Right ventricle myocardium superior (tissue), 1 donor: ENCODE measurements at regions not wholly inside any gene's neighbourhood (a gene's known extent, or its start where the extent isn't known, plus 50 kb on each side); places are given as distances from the start of the nearest gene placed in this dataset.

Experiments used
- ATAC-seq: fragments of 200-7000 bp; cut with Tn5 transposase; one replicate; pipeline ENCODE4 v1.9.1; 2020; ENCODE audit warnings: mild to moderate bottlenecking; ENCODE audit not compliant: poor library complexity
- DNase-seq: peaks from one replicate; pipeline ENCODE4 v3.0.0-alpha.2; 2020
- intact Hi-C: fragments of 100-400 bp; cut with DNase I; formaldehyde crosslinking; loops from one replicate; pipeline ENCODE4 v1.11.2; 2022
- donor health status: DM: no; HTN: yes; CAD: no; lungs with severe emphysema.

DNA sequence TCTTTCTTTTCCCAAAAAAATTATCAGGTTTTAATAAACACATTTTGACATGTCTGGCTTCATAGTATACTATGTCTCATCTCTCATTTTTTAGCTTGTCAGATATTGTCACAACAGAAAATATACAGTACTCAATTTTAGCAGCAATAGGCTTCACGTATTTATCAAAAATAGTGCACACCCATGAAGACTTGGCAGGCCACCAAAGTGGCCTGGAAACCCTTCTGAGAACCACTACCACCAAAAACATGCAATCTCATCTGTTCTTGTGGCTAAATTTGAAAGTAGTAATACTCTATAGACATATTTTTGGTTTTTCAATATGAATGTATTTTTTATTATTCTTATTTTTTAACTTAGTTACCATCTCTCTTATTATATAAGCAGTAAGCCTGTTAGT is 1094.5 kb upstream of the LRRN3 start:
- intact Hi-C loops = no loop called here
- DNase-seq = no peak
- no peak for ATAC-seq

DNA sequence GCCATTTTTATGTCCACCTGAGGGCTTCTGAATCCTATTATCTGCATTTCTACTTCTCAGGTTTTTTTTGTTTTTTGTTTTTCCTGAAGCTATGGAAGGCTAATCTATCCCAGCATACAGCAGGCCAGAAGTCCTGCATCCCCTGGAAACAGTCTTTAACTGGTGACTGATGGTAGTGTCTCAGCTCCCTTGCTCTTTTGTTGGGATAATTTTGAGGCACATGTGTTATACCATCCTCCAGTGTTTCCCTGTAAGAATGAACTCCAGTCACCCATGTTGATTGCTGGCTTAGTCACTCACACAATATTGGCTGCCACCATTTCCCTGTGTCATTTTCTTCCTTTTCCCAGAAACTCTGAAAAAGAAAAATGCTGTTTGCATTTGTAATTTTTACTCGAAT is 1094.0 kb upstream of the LRRN3 start:
- ATAC-seq = no peak
- no peak for DNase-seq

DNA sequence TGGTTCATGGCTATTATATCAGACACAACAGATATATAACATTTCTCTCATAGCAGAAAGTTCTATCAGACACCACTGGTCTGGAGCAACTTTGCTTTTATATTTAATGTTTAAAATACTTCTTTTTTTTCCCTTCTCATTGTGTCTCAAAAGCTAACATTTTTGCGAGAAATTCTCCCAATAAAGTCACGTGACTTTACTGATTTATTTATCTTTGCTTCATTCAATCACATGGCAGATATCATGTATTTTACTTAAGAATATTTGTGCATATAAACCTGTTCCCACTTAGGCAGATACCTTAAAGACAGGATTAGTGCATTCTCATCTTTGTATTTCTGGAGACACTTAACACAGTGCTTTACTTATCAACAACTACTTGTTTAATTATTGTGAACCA is 1093.1 kb upstream of the LRRN3 start:
- no peak for ATAC-seq
- DNase-seq = no peak
- intact Hi-C loops = no loop called here

More for the DNA sequence above, 1094.0 kb upstream of the LRRN3 start:
- intact Hi-C loops = no loop called here

DNA sequence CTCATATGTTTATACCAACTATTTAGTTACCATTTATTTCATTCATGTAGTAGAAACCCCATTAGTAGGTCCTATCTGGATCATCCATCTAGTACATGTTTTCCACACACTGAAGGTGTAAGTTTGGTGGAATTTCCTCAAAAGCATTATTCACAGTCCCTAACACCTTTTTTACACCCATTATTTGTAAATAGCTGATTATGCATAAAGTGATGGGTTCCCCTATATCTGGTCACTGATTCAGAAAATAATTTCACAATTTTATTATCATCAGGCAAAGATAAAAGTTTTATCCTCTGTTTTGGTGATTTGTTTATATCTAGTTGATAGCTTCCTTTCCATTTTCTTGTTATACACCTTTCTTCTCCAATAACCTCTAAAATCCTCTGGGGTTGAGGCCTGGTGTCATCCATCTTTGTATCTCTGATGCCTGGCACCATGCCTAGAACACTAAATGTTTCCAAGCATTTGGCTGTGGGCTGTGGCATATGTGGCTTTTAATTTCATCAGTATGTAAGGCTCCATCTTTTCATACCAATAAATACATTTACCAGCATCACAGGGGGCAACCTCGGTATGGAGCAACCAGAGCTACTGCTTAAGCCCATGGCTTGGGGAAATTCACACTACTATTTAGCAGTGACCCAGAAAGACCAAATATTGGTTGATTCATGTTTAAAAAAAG is 1089.5 kb upstream of the LRRN3 start:
- DNase-seq (no peak), ATAC-seq (no peak)
- intact Hi-C loops = no loop called here

DNA sequence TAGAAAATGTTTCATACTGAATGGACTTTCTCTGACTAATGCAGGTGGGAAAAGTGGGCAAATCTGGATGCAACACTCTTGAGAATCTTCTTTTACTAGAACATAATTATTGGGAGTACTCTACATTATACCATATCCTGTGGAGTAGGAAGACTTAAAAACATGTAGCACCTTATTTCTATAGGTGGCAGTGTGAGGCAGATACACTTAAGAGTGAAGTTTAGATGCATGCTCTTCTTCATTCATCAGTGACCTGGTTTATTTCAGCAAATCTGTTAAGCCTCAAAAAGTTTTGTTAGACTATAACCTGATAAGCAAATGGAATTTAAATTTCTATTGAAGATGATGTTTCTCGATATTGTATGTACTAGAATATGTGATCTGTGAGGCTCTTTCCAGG is 1087.1 kb upstream of the LRRN3 start:
- no peak for ATAC-seq
- intact Hi-C loops = no loop called here
- DNase-seq = no peak

DNA sequence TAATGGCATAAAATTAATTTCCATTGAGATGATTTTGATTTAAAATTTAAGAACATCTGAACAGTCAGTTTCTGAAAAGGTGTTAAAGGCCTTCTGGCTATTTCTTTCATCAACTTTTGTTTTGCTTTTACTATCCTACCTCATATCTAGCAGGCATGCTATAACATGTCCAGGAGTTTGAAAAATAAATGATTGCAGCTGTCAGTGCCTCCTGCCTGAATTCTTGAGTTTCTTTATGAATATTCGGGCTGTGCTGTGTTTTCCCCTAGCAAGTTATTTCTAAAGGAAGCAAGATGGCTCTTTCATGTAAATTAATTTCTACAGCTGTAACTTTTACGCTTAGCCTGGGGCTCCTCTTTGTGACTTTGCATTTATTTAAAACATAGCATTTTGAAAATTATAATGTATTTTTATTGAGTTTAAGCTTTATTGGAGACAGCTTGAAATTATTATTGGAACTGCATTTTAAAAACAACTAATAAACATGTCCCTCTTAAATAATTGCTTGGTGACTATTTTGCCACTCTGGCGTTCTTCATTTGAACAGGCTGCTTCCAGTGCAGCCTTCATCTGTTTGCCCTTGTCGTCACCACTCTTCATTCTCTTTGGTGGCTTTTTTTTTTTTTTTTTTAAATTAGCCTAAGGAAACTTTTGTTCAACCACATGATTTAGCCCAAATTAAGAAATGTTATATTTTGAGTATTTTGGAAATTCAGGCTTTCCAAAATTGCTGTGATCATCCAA is 1083.4 kb upstream of the LRRN3 start:
- ATAC-seq (no peak), DNase-seq (no peak)
- intact Hi-C loops = no loop called here

DNA sequence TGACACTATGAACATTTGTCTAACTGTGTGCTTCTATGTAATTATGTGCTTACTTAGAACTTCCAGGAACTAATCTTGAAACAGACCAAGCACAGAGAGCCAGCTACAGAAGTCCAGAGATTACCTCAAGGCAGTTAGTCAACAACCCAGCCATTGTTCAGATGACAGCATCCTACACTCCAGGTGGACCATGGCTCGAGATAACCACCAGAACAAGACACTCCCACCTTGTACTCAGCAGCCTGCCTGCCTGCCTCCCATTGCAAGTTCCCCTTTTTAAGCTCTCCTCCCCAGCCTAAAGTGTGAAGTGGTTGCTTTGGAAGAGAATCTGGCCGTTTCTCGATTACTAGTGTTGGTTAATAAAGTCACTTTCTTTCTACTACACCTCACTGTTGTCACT is 1080.6 kb upstream of the LRRN3 start:
- no peak for ATAC-seq
- DNase-seq = no peak
- intact Hi-C loops = no loop called here

DNA sequence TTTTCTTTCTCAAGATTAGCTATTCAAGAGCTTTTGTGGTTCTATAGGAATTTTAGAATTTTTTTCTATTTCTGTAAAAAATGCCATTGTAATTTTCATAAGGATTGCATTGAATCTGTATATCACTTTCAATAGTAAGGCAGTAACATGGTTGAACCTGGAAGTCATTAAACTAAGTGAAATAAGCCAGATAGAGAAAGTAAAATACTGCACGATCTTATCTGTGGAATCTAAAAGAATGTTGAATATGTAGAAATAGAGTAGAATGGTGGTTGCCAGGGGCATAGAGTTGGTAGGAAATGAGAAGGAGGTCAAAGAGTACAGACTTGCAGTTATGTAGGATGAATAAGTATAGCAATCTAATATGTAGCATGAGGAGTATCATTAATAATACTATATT is 1073.5 kb upstream of the LRRN3 start:
- ATAC-seq = no peak
- intact Hi-C loops = no loop called here
- DNase-seq = no peak

DNA sequence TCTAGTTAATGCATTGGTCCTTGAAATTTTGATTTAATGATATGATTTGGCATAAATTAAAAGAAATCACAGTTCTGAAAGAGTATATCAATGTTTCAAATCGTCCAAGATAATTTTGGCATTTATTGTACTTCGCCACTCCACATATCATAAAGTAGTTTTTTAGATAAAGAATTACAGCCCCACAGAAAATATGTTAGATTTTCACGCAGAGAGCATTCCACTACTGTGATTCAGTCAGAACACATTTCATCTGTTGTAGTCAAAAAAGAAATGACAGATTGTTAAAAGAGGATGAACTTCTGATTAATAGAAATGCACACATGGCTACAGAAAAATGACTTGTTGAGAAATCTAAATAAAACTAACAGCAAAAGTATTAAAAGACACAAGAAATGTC is 1063.5 kb upstream of the LRRN3 start:
- ATAC-seq (no peak), DNase-seq (no peak)
- intact Hi-C loops = no loop called here

DNA sequence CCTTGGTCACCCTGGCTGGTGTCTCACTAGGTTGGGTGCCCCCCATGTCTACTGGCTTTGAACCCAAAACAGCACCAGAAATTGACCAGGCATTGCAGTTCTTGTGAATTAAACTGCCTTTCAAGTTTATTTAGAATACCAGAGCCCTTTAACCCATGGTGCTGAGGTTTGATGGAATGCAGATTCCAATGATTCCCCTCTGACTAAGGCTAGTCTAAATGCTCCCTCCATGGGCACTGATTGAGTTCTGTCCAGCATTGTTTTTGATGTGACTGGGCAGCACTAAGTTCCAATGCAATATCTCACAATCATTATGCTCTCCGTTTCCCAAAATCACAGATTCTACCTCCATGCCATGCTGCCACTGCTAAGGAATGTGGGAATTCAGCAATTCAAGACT is 1047.4 kb upstream of the LRRN3 start:
- intact Hi-C loops = no loop called here
- no peak for DNase-seq
- ATAC-seq = no peak

DNA sequence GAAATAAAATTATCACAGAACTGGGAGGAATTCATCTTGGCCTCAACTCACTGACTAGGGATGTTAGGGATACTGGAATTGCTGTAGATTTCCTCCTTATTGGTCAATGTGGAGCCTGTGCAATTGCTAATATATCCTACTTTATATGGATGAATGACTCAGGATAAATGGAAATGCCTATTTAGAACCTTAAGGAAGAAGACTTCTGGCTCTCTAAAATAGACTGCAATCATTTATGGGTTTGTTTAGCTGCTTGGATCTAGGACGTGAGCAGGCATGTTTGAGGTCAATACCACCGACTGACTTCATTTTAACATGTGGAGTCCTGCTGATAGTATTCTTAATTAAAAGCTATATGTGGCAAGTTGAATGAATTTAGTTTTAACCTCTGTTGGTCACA is 1040.1 kb upstream of the LRRN3 start:
- DNase-seq (no peak), ATAC-seq (no peak)
- intact Hi-C loops = no loop called here

DNA sequence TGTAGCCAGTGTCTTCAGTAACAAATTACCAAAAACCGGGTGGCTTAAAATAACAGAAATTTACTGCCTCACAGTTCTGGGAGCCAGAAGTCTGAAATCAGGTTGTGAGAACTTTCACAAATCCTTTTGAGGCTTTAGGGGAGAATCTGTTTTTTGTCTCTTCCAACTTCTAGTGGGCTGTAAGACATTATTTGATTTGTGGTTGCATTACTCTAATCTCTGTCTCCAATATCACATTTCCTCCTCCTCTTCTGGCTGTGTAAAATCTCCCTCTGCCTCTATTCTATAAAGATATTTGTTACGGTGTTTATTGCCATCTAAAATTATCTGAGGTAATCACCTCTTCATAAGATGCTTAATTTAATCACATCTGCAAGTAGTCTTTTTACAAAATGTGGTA is 1039.6 kb upstream of the LRRN3 start:
- intact Hi-C loops = no loop called here
- DNase-seq (no peak), ATAC-seq (no peak)

DNA sequence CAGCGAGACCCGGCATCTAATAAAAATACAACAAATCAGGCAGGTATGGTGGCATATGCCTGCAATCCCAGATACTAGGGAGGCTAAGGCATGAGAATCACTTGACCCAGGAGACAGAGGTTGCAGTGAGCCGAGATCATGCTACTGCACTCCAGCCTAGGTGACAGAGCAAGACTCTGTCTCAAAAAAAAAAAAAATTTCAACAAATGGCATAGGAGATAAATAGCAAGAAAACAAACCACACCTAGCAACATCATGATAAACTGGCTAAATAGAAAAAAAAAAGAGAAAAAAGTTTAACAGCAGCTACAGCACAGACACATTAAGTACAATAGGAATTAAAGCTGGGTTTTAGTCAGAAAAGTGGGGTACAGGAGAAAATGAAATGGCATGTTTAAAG is 1034.6 kb upstream of the LRRN3 start:
- DNase-seq = no peak
- intact Hi-C loops = no loop called here
- ATAC-seq = no peak

DNA sequence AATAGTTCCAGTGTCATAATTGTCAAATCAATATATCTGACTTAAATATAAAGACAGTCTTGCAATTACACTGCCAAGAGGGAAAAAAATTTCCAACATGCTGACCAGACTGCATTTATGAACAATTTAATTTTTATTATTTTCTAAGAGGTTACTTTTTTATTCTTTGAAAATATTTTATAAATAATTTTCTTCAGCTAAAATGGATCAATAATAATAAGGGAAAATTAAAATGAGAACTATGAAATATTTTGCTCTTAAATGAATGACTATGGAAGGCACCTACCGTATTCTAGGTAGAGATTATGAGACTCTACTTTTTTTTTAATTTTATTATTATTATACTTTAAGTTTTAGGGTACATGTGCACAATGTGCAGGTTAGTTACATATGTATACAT is 1032.5 kb upstream of the LRRN3 start:
- ATAC-seq (no peak), DNase-seq (no peak)
- intact Hi-C loops = no loop called here

DNA sequence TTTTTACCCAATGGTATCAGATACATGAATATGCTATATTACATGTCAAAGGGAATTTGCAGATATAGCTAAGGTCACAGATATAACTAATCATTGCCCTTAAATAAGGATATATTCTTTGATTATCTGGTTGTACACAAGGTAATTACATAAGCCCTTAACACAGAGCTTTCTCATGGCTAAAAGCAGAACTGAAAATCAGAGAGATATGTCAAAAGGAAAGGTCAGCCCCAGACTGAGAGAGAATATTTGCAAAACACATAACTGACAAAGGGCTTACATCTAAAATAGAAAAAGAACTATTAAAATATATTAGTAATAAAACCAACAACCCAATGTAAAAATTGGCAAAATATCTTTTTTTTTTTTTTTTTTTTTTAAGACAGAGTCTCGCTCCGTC is 1029.5 kb upstream of the LRRN3 start:
- DNase-seq (no peak), ATAC-seq (no peak)
- intact Hi-C loops = no loop called here

DNA sequence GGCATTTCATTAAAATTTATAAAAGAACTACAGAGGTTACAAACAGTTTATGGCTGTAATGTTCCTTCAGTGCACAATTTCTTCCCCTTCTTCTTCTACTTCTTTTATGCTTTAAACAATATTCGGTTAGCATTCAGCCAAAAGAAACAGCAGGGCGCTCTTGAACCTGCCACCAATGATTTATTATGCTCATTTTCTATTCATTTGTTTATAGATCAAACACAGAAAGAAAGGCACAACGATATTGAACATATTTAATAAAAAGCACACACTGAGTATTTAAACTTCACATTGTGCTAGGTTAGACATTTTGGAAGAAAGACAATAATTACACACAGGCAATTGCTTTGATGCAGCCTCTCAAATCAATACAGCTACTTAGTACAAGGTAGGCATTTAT is 1025.8 kb upstream of the LRRN3 start:
- ATAC-seq (no peak), DNase-seq (no peak)
- intact Hi-C loops = no loop called here

DNA sequence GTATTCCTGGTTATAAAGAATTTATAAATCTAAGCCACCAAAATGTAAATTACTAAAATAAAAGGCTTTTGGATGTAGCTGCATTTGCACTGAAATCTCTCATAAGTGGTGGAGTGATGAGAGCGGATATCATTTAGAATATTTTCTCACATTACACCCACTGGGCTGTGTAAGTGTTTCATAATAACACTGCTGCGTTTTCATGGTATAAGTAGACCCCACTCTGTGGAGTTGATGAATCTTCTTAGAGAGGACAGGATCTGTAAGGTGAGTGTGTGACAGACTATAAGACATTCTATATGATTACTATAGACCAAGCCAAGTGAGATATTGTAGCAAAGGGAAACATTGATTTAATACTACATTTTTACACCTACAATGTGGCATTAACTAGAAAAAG is 1024.1 kb upstream of the LRRN3 start:
- DNase-seq (no peak), ATAC-seq (no peak)
- intact Hi-C loops = no loop called here

DNA sequence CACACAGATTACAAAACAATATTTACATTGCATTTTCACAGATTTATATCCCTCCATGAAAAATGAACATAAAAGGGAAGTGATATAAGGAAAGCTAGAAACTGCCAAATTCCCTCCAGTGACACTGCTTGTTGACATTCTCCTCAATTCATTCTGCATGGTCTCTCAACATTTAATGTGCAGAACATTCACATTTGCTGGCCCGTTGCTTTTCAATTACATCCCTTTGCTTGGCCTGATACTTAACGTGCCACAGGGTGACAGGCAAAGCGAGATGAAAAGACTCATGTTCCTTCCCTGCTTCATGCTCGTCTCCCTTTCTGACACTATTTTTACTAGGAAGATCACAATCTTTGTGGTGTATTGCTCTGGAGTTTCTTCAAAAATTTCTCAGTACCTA is 1019.7 kb upstream of the LRRN3 start:
- no peak for ATAC-seq
- no peak for DNase-seq
- intact Hi-C loops = no loop called here

DNA sequence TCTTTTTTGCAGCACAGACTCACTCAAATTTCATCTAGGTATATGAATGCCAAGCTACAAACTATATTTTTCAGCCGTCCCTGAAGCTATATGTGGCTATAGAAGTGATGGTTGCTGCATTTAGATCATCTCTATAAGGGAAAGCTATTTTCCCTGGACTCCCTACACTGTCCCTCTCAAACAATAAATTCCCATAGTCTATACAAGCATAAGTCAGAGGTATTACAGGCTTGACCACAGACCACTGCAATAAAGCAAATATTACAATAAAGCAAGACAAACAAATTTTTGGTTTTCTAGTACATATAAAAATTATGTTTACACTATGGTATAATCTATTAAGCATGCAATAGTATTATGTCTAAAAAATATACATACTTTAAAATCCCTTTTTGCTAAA is 1015.5 kb upstream of the LRRN3 start:
- intact Hi-C loops = no loop called here
- DNase-seq = no peak

DNA sequence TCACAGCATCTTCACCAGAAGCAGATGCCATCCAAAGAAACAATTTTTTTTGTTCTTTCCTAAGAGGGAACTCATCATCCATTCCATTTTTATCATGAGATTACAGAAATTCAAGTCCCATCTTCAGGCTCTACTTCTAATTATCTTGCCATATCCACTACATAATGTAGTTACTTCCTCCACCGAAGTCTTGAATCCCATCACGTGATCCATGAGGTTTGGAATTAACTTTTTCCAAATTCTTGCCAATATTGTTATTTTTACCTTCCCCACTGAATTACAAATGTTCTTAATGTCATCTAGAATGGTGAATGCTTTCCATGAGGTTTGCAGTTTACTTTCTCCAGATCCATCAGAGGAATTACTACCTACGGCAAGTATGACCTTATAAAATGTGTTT is 1014.7 kb upstream of the LRRN3 start:
- DNase-seq (no peak), ATAC-seq (no peak)
- intact Hi-C loops = no loop called here

More for the DNA sequence above, 1015.5 kb upstream of the LRRN3 start:
- no peak for ATAC-seq
